Sigmoid colon (tissue), 6 donors: ENCODE measurements at regions not wholly inside any gene's neighbourhood (a gene's known extent, or its start where the extent isn't known, plus 50 kb on each side); places are given as distances from the start of the nearest gene placed in this dataset.
"Not testable (repeated sequence)": the region's sequence is repeated elsewhere in the genome, so short reads cannot be mapped to it uniquely, and the experiment has no call there.

Source experiments
- DNase-seq: peaks from one replicate; pipeline ENCODE4 v3.0.0-alpha.2; 2019
- H3K27ac ChIP-seq, 4 donors: fragments of 200-600 bp; sonication (generic); one replicate each; pipeline ENCODE4 v1.5.1; 2016 to 2019; ENCODE audit warnings: mild to moderate bottlenecking in 1 of 4
- H3K27me3 ChIP-seq, 3 donors: fragments of 200-600 bp; sonication (generic); one replicate each; pipeline ENCODE4 v1.5.1; 2019; ENCODE audit warnings: mild to moderate bottlenecking in 1 of 3
- H3K36me3 ChIP-seq, 4 donors: fragments of 200-600 bp; sonication (generic); one replicate each; pipeline ENCODE4 v1.5.1; 2016 to 2019
- H3K4me1 ChIP-seq, 4 donors: fragments of 200-600 bp; sonication (generic); one replicate each; pipeline ENCODE4 v1.5.1; 2017 to 2019
- H3K4me3 ChIP-seq, 4 donors: fragments of 200-600 bp; sonication (generic); one replicate each; pipeline ENCODE4 v1.5.1; 2017 to 2019; ENCODE audit warnings: mild to moderate bottlenecking in 2 of 4, moderate library complexity in 1 of 4
- H3K9me3 ChIP-seq, 4 donors: fragments of 200-600 bp in 3 of 4; sonication (generic) in 3 of 4; one replicate each; pipeline versions ENCODE4 v1.5.1 to v1.6.1; 2013 to 2019
- CTCF ChIP-seq, 4 experiments: fragments of 450-650 bp in 3 of 4; fragments of 200-600 bp in 1 of 4; IDR thresholded peaks; one replicate each; pipeline ENCODE4 v1.5.1; 2016 to 2019; ENCODE audit warnings: antibody characterized with exemption in 4 of 4, mild to moderate bottlenecking in 3 of 4, moderate library complexity in 2 of 4
- EP300 ChIP-seq, 4 donors: sonication (generic); formaldehyde crosslinking; IDR thresholded peaks; one replicate each; pipeline ENCODE4 v1.6.1; 2017; ENCODE audit warnings: antibody characterized with exemption in 4 of 4
- POLR2A ChIP-seq, 2 donors: fragments of 450-650 bp; IDR thresholded peaks; one replicate each; pipeline ENCODE4 v1.6.1; 2016; ENCODE audit warnings: antibody characterized with exemption in 2 of 2, mild to moderate bottlenecking in 2 of 2, moderate library complexity in 2 of 2
- POLR2AphosphoS5 ChIP-seq, 4 donors: sonication (generic); formaldehyde crosslinking; IDR thresholded peaks; one replicate each; pipeline ENCODE4 v1.6.1; 2017; ENCODE audit warnings: antibody characterized with exemption in 4 of 4
- WGBS, 2 donors: extraction: QIAGEN DNeasy Blood & Tissue Kit; methylation state at CpG; one replicate each; pipeline ENCODE4 v1.1.7; 2013; 5-methylcytosine and 5-hydroxymethylcytosine counted together
- intact Hi-C: fragments of 100-400 bp; cut with DNase I; formaldehyde crosslinking; loops from one replicate; pipeline ENCODE4 v1.15.1; 2023
- donor health status: healthy with polysubstance abuse.
- donor health status: healthy.

GRCh38 chr6:121633309-121633708 lies 197.9 kb downstream of the GJA1 start:
- H3K27me3 ChIP-seq = no peaks in the 10 kb centered on the region
- TF ChIP-seq POLR2AphosphoS5 (IDR thresholded peaks at IDR 0.05) (no peak), EP300 (IDR thresholded peaks at IDR 0.05) (no peak), CTCF (IDR thresholded peaks at IDR 0.05) (no peak), POLR2A (IDR thresholded peaks at IDR 0.05) (no peak)
- intact Hi-C loops = no loop called here

GRCh38 chr6:121634586-121634985 lies 199.1 kb downstream of the GJA1 start:
- 68 to 83% methylated on average over 2 of the region's 2 CpGs for WGBS, 2 donors
- H3K27me3 ChIP-seq, intact Hi-C loops, H3K36me3 ChIP-seq, DNase-seq, H3K4me3 ChIP-seq, H3K4me1 ChIP-seq, H3K27ac ChIP-seq, H3K9me3 ChIP-seq: not testable (repeated sequence)

More at GRCh38 chr6:121633309-121633708, 197.9 kb downstream of the GJA1 start:
- Histone ChIP-seq H3K4me3 (no peak overlapping the region), H3K36me3 (no peaks in the 10 kb centered on the region), H3K4me1 (no peaks in the 10 kb centered on the region), H3K27ac (no peak overlapping the region), H3K9me3 (peaks cover 0 to 5% (median under 1%) of the 10 kb centered on the region in 4 donors)
- DNase-seq = no peak

- WGBS, 2 donors = 90 to 95% methylated on average over 2 of the region's 2 CpGs
- Histone ChIP-seq H3K36me3 (no peaks in the 10 kb centered on the region), H3K27ac (no peak overlapping the region), H3K9me3 (peaks cover 0 to 5% (median under 1%) of the 10 kb centered on the region in 4 donors), H3K4me3 (no peak overlapping the region), H3K27me3 (no peaks in the 10 kb centered on the region), H3K4me1 (no peaks in the 10 kb centered on the region)
- no peak for TF ChIP-seq POLR2A (IDR thresholded peaks at IDR 0.05)
- no peak for TF ChIP-seq POLR2AphosphoS5 (IDR thresholded peaks at IDR 0.05)
- TF ChIP-seq CTCF (IDR thresholded peaks at IDR 0.05) = no peak
- TF ChIP-seq EP300 (IDR thresholded peaks at IDR 0.05) = no peak
- intact Hi-C loops = no loop called here
- DNase-seq = no peak
Measured at GRCh38 chr6:121635355-121635754, 199.9 kb downstream of the GJA1 start.

GRCh38 chr6:121636217-121636616 lies 200.8 kb downstream of the GJA1 start:
- H3K36me3 ChIP-seq, intact Hi-C loops, H3K27ac ChIP-seq, H3K9me3 ChIP-seq, H3K4me1 ChIP-seq, H3K27me3 ChIP-seq, H3K4me3 ChIP-seq, DNase-seq: not testable (repeated sequence)
- 45 to 66% methylated on average over 2 of the region's 2 CpGs for WGBS, 2 donors

GRCh38 chr6:121639021-121639420 lies 203.6 kb downstream of the GJA1 start:
- no peaks in the 10 kb centered on the region for H3K27me3 ChIP-seq

More at GRCh38 chr6:121639021-121639420, 203.6 kb downstream of the GJA1 start:
- Histone ChIP-seq H3K36me3 (no peaks in the 10 kb centered on the region), H3K4me3 (no peak overlapping the region), H3K4me1 (no peaks in the 10 kb centered on the region), H3K27ac (no peak overlapping the region), H3K9me3 (peaks cover 0 to 5% (median 0%) of the 10 kb centered on the region in 4 donors)
- WGBS, 2 donors = 89 to 95% methylated on average over 2 of the region's 2 CpGs
- TF ChIP-seq POLR2AphosphoS5 (IDR thresholded peaks at IDR 0.05) (no peak), EP300 (IDR thresholded peaks at IDR 0.05) (no peak), CTCF (IDR thresholded peaks at IDR 0.05) (no peak), POLR2A (IDR thresholded peaks at IDR 0.05) (no peak)
- intact Hi-C loops = no loop called here
- no peak for DNase-seq
